GM19238 (cell line): ENCODE measurements at regions not wholly inside any gene's neighbourhood (a gene's known extent, or its start where the extent isn't known, plus 50 kb on each side); places are given as distances from the start of the nearest gene placed in this dataset.

ENCODE experiments used
- DNase-seq: peaks from one replicate; pipeline ENCODE4 v3.0.0; 2011; ENCODE audit warnings: low spot score; ENCODE audit not compliant: insufficient read length

DNA sequence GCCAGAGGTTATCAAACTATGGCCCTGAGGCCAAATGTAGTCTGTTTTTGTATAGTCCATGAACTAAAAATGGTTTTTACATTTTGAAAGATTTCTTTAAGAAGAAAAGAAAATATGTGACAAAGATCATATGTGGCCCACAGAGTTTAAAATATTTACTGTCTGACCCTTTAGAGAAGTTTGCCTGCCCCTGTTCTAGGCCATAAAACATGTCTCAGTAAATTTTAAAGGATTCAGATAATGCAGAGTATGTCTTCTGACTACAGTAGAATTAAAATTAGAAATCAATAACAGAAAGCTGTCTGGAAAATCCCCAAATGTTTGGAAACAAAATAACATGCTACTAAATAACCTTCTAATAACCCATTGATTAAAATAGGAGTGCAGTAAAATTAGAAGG is 86.3 kb downstream of the KCNRG start:
- DNase-seq, result no peak

DNA sequence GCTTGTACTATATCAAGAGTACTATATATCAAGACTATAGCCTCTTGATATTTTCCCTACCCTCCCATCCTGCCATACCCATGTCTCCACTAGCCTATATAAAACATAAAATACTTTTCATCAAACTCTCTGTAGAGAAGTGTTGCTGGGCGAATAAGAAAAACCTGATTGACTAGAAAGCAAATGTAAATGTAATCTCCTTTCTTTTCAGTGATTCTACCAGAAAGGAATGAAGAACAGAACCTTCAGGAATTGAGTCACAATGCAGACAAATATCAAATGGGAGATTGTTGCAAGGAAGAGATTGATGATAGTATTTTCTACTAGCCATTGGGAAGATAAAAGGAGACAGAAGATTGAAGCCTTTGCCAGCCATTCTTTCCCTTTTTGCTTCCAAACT is 89.2 kb downstream of the KCNRG start:
- DNase-seq, result no peak

DNA sequence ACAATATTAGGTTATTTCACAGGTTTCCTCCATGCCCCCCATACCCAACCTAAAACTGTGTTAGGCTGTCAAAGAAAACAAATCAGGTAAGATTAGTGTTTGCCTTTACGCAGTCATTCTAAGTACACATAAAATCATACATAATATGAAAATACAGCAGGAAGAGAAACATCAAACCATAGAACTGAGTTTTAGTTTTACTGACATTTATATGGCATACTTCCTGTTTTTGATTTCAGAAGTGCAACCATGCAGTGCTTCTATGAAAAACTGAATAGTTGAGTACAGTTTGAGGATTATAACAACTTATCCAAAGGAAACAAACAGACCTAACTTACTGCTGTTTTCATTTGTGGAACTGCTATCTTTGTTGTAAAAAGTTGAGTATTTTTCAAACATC is 91.3 kb downstream of the KCNRG start:
- no peak for DNase-seq

GRCh38 chr13:50107205-50107604 is 92.0 kb downstream of the KCNRG start:
- DNase-seq, result no peak

- DNase-seq, result no peak
Measured at GRCh38 chr13:50114961-50115360, 99.7 kb downstream of the KCNRG start.

DNA sequence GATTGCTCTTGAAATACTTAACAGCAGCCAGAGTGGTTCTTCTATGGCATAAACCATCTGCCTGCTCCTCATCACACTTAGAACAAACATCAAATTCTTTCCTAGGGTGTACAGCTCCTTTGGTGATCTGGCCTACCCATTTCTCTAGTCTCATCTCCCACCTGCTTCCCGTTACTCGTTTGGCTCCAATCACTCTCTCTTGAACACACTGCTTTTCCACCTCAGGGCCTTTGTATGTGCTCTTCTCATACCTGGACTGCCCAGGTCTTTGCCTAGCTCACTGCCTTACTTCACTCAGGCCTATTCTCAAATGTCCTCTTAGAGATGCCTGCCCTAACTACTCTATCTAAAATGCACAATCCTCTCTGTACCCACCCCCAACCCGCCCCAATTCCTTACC is 100.5 kb downstream of the KCNRG start:
- DNase-seq, result no peak

DNA sequence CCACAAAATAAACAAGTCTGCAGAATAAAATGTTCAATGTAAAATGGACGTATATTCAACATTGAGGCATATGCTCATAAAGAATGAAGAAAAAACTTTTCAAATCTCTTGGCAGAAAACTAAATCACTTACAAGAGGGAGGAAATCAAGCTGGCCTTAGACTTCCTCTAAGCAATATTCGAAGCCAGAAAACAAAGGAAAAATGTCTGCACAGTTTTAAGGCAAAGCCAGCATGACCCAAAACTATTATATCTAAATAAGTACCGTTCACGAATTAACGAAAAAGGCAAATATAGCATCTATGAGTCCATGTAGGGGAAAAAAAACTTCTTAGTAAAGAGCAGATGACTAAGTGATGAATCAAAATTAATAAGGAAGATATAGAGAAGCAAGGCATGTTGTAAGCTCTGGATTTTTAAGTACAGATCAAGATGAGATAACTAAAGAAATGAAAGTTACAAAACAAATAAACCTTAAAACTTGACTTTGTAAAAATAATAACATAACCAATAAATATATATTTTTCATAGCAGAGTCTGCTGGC is 101.3 kb downstream of the KCNRG start:
- no peak for DNase-seq

DNA sequence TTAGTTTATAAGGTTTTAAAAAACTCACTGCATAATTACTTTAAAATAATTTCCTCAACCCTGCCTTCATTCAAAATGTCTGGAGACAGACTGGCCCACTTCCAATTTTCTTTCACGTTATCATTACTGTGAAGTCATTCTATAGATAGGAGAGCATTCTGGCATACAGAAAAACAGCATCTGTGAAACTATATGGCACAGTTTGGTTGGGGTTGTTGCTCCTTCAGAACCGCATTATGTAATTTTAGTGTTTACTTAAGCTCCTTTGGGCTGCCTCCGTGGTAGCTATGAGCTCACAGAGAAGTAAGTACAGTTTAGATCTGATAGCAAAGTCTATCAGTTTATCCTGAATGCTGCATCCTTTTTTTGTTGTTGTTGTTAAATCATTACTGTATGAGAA is 104.3 kb downstream of the KCNRG start:
- no peak for DNase-seq

DNA sequence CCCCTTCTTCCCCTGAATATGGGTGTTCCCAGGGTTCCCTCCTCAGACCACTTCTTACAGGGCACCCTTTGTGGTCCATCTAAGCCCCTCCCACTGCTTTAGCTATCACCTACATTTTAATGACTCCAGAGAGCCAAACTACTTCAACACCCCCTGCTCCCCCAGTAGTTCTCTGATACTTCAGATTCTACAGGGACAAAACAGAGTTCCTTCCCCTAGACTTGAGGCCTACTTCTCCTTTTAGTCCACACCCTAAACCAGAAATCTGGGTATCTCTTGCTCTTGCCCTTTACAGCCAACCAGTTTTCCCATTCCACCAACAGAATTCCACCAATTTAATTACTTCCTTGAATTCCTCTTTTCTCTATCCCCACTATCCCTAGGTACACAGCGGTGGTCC is 107.2 kb downstream of the KCNRG start:
- no peak for DNase-seq

GRCh38 chr13:50123002-50123401 is 107.8 kb downstream of the KCNRG start:
- DNase-seq, result no peak

- DNase-seq, result no peak
Measured at GRCh38 chr13:50123515-50123861, 108.2 kb downstream of the KCNRG start.

DNA sequence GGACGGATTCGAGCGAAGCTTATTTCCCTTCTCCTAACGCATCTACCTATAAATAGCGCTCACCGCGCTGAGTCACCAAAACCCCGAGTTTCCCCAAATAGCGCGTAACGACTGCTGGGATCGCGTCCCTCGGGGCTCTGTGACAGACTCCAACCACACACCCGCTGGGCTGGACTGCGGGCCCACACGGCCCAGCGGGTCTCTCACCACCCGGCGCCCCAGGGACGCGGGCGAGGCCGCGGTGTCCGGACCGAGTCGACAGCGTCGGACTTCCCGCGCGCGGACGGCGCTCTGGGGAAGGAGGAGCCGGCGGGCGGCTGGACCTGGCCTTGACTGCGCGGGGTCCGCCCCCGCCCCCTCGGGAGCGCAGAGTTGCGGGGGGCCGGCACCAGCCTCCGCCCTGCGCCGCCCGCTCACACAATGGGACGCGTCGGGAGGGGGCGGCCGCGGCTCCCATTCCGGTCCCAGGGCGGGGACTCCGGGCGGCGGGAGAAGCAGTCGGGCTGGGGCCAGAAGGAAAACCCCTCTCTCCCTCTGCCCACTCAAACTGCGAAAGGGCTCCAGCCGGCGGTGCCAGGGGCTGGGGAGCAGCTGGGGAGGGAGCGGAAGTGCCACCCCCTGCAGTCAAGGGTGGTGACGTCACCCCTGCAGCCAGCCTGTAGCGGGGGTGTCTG is 108.8 kb downstream of the KCNRG start:
- DNase-seq, result peak; percentile 93

GRCh38 chr13:50124536-50125303 is 109.5 kb downstream of the KCNRG start:
- DNase-seq, result no peak

GRCh38 chr13:50125304-50125553 is 110.0 kb downstream of the KCNRG start:
- DNase-seq, result peak; percentile 39

DNA sequence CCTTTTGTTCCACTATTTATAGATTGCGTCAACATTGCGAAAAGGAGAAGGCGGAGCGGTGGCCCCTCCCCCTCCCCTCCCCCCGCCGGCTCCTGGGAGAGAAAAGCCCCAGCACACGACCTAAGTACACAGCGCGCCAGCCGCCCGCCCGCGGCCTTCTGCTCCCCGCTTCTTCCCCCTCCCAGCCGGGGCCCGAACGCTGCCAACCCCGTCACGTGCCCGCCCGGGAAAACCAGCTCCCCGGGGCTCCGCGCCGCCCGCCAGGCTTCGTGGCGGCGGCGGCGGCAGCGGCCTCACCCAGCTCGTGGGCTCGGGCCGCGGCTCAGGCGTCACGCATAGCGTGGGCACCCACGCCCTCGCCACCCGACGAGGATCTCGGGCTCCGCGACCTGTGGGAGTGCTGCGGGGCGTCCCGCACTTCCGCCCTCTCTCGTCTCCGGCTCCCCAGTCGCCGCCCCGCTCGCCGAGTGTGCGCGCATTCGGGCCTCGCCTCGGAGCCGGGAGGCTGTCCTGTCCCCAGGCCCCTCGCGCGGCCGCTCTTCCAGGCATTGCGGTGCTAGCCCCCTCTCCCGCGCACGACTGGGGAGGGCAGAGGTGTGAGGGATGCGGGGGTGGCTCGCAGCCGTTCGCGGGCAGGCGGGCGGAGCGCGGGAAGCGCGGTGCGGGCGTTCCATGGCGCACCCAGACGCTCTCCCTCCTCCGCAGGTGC is 110.5 kb downstream of the KCNRG start:
- no peak for DNase-seq

GRCh38 chr13:50126263-50126992 is 111.2 kb downstream of the KCNRG start:
- DNase-seq, result no peak

DNA sequence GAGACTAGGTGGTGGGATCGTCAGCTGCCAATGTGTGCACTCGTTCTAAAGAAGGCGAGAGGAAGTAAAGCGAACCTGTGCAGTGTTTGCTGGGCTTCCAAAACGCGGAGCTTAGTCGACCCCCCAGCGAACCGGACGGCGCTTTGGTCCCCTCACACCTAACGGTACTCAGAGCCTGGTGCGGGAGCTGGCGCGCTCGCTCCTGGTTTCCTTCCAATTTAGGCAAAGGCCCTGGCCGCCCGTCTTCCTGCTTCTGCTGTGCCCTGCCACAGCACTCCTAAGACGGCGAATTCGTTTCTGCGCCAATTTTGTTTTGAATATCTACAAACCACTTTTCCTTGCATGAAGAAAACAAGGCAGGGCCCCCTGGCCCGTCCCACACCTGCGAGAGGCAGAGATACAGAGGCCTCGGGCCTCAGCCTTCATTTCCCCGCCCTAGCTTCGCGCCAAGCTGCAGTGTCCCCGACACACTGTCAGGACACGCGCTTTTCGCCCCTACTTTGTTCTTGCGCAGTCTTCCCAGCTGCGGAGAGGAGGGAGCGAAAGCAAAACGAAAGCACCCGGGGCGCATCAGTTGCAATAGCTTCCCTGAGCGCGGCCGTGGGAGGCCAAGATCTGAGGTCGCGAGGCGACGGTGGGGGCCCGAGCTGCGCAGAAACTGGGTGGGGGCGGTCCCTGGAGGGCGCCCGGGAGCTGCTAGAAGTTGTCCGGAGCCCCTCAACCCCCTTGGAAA is 111.9 kb downstream of the KCNRG start:
- DNase-seq, result no peak

DNA sequence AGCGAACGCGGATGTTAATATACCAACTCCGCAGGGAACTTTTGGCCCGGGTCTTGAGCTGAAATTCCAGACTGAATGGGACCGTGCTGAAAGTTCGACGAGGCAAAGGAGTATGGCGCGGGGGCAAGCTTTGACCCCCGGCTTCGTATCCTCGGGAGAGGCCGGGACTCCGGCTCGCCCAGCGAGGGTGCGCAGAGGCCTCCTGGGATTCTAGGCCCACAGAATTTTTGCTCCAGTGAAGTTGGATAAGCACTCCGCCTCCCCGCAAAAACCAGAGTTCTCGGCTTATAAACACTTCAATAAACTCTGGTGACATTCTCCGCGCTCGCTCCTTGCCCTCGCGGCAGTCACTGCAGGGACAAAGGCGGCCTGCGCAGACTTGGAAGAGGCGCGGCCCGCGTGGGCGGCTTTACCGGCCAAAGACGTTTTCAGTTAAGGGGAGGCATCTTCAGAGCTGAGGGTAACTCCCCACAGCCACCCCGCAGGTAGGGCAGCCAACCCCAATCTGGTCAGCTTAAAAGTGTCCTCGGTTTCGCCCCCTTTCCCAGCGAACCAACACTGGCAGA is 112.6 kb downstream of the KCNRG start:
- DNase-seq, result no peak

DNA sequence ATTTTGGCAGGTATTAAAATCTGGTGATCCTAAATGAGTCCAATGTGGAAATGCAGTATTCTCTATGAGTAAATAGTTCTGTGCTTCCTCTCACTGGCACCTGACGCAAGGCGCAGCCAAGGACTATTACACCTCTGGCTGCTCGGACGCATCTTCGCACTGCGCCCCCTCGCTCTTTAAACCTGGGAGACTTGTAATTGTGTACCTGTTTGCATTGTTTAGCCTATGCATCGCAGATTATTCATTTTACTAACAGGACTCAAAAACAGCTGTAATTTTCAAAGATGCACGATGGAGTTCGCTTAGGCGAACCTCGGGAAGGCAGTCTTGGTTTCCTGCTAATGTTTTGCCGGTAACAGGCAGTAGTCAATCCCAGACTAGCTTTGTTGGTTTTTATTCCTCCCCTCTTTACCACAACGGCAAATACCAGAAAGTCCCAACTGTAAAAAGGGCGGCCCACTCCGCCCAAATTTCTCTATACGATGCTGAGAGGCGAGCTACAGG is 113.2 kb downstream of the KCNRG start:
- DNase-seq, result no peak

GRCh38 chr13:50129081-50129705 is 113.9 kb downstream of the KCNRG start:
- no peak for DNase-seq
